GM12891 (cell line): ENCODE measurements at regions not wholly inside any gene's neighbourhood (a gene's known extent, or its start where the extent isn't known, plus 50 kb on each side); places are given as distances from the start of the nearest gene placed in this dataset.

Experiments
- PAX5 ChIP-seq: IDR thresholded peaks from 2 replicates; pipeline ENCODE4 v1.6.1; 2011; ENCODE audit warnings: low read length, moderate library complexity, mild to moderate bottlenecking; ENCODE audit not compliant: insufficient read depth, severe bottlenecking
- POLR2A ChIP-seq: IDR thresholded peaks from 2 replicates; pipeline ENCODE4 v1.6.1; 2011; ENCODE audit warnings: low read depth, low read length, control low read depth
- POLR2AphosphoS5 ChIP-seq: IDR thresholded peaks from 2 replicates; pipeline ENCODE4 v1.6.1; 2011; ENCODE audit warnings: low read depth, low read length, control low read depth
- POU2F2 ChIP-seq: IDR thresholded peaks from 2 replicates; pipeline ENCODE4 v1.6.1; 2011; ENCODE audit warnings: low read depth, mild to moderate bottlenecking, control low read depth, low read length, moderate library complexity
- SPI1 ChIP-seq: IDR thresholded peaks from 2 replicates; pipeline ENCODE4 v1.6.1; 2011; ENCODE audit warnings: low read depth, low read length, control low read depth
- TAF1 ChIP-seq: IDR thresholded peaks from 2 replicates; pipeline ENCODE4 v1.6.1; 2011; ENCODE audit warnings: low read depth, low read length, control low read depth

DNA sequence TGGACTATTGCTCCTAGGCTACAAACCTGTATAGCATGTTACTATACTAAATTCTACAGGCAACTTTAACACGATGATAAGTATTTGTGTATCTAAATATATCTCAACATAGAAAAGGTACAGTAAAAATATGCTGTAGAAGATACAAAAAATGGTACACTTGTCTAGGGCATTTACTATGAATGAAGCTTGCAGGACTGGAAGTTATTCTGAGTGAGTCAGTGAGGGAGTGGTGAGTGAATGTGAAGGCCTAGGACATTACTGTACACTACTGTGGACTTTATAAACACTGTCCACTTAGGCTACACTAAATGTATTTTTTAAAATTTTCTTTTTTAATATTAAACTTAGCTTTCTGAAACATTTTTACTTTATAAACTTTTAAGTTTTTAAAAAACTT lies 140.5 kb upstream of the SGO1 start:
- TF ChIP-seq POLR2A (no peak), TAF1 (no peak), POU2F2 (no peak), PAX5 (no peak), POLR2AphosphoS5 (no peak), SPI1 (no peak)
